K562 (cell line): ENCODE measurements at regions not wholly inside any gene's neighbourhood (a gene's known extent, or its start where the extent isn't known, plus 50 kb on each side); places are given as distances from the start of the nearest gene placed in this dataset.

Source experiments
- ATAC-seq: fragments of 200-7000 bp; cut with Tn5 transposase; 3 replicates; pipeline ENCODE4 v1.9.1; 2020; ENCODE audit warnings: moderate library complexity
- BruUV-seq: library from RNA; stranded (reverse); fragments of 400-500 nt; replicated peaks from 2 replicates; lab custom pipeline; 2021; lab: Mats Ljungman, UMichigan
- CTCF ChIA-PET: fragments of 300-600 bp; formaldehyde crosslinking; extraction: SDS; loops from one replicate; lab custom pipeline; 2021; ENCODE audit warnings: low intra/inter-chr PET ratio; lab: Yijun Ruan, JAX
- POLR2A ChIA-PET: fragments of 300-600, 350-650 bp; sonication (Branson Sonifier 250); formaldehyde crosslinking; extraction: SDS; loops from one replicate; lab custom pipeline; 2021; ENCODE audit warnings: antibody characterized with exemption, inconsistent platforms; lab: Yijun Ruan, JAX
- DNase-seq, 4 experiments: peaks; one replicate each; pipeline versions ENCODE4 v3.0.0 to v3.0.0-alpha.2; 2011 to 2018; ENCODE audit warnings: low spot score in 3 of 4, mixed read lengths in 3 of 4; ENCODE audit errors: extremely low read depth in 1 of 4
- FAIRE-seq: peaks from 2 replicates; lab custom pipeline; 2011; peaks lifted over from hg19 to GRCh38; lab: Jason Lieb, UNC
- H2AFZ ChIP-seq: 2 replicates; pipeline ENCODE4 v1.6.0; 2011; ENCODE audit warnings: low read depth, low read length, control low read depth, inconsistent platforms
- H3K27ac ChIP-seq: fragments of 200-600 bp; 3 replicates; pipeline ENCODE4 v1.8.0; 2011; ENCODE audit warnings: low read depth, mild to moderate bottlenecking, control low read depth, inconsistent platforms, low read length, moderate library complexity, mixed read lengths; ENCODE audit errors: extremely low read depth
- H3K27me3 ChIP-seq, 2 experiments: fragments of 300-600 bp in 1 of 2; 2 replicates in 1 of 2; 3 replicates in 1 of 2; pipeline versions ENCODE4 v1.6.0 to v1.8.0; 2011; ENCODE audit warnings: inconsistent platforms in 2 of 2, low read length in 2 of 2, mild to moderate bottlenecking in 1 of 2, mixed read lengths in 1 of 2, moderate library complexity in 1 of 2; ENCODE audit not compliant: control insufficient read depth in 2 of 2, insufficient read depth in 2 of 2
- H3K36me3 ChIP-seq: fragments of 300-600 bp; 3 replicates; pipeline ENCODE4 v1.8.0; 2011; ENCODE audit warnings: mild to moderate bottlenecking, low read length, inconsistent platforms; ENCODE audit not compliant: control insufficient read depth, insufficient read depth
- H3K4me1 ChIP-seq, 2 experiments: fragments of 200-600 bp in 1 of 2; replicated peaks in 1 of 2; 2 replicates in 1 of 2; 3 replicates in 1 of 2; pipeline versions ENCODE4 v1.5.1 to v1.8.0; 2011; ENCODE audit warnings: inconsistent platforms in 2 of 2, low read length in 2 of 2, mild to moderate bottlenecking in 1 of 2, mixed read lengths in 1 of 2, moderate library complexity in 1 of 2; ENCODE audit not compliant: control insufficient read depth in 2 of 2, insufficient read depth in 2 of 2
- H3K4me2 ChIP-seq: 2 replicates; pipeline ENCODE4 v1.6.1; 2011; ENCODE audit warnings: low read length, control low read depth, inconsistent platforms, mixed read lengths; ENCODE audit not compliant: insufficient read depth
- H3K4me3 ChIP-seq: fragments of 200-600 bp; sonication (generic), shearing (Covaris generic); 2 replicates; pipeline ENCODE4 v1.5.1; 2016; ENCODE audit warnings: control low read depth, inconsistent platforms
- H3K79me2 ChIP-seq: fragments of 200-600 bp; 3 replicates; pipeline ENCODE4 v1.8.0; 2011; ENCODE audit warnings: low read length, inconsistent platforms; ENCODE audit not compliant: control insufficient read depth, insufficient read depth
- H3K9ac ChIP-seq, 2 experiments: 2 replicates each; pipeline versions ENCODE4 v1.6.0 to v1.6.1; 2011; ENCODE audit warnings: low read depth in 2 of 2, low read length in 2 of 2, control low read depth in 1 of 2, inconsistent platforms in 1 of 2, mild to moderate bottlenecking in 1 of 2, mixed read lengths in 1 of 2; ENCODE audit not compliant: insufficient read depth in 1 of 2
- H3K9me1 ChIP-seq: one replicate; pipeline ENCODE4 v1.6.0; 2011; ENCODE audit warnings: inconsistent platforms, mild to moderate bottlenecking, low read length, moderate library complexity; ENCODE audit not compliant: control insufficient read depth, insufficient read depth
- H3K9me3 ChIP-seq: replicated peaks from 2 replicates; pipeline ENCODE4 v1.5.1; 2011; ENCODE audit warnings: low read depth, low read length, inconsistent platforms; ENCODE audit not compliant: control insufficient read depth, insufficient read depth
- H4K20me1 ChIP-seq: replicated peaks from 2 replicates; pipeline ENCODE4 v1.6.1; 2011; ENCODE audit warnings: low read length, inconsistent platforms, mixed read lengths; ENCODE audit not compliant: control insufficient read depth, insufficient read depth
- ARID1B ChIP-seq: fragments of 450-650 bp; IDR thresholded peaks from 2 replicates; pipeline ENCODE4 v1.6.1; 2016; ENCODE audit warnings: antibody characterized with exemption, mild to moderate bottlenecking, inconsistent platforms
- ATF7 ChIP-seq: fragments of 450-650 bp; IDR thresholded peaks from 2 replicates; pipeline ENCODE4 v1.7.1; 2014; ENCODE audit warnings: mild to moderate bottlenecking, moderate library complexity
- DMBX1 ChIP-seq: fragments of 250-450 bp; sonication (Bioruptor Pico); IDR thresholded peaks from 2 replicates; pipeline ENCODE4 v1.8.0; 2022; ENCODE audit warnings: inconsistent platforms, mild to moderate bottlenecking, moderate library complexity, borderline replicate concordance
- E4F1 ChIP-seq: fragments of 250-450 bp; sonication (Bioruptor Pico); IDR thresholded peaks from 2 replicates; pipeline ENCODE4 v1.5.0; 2021; ENCODE audit warnings: mild to moderate bottlenecking, borderline replicate concordance
- FOXK2 ChIP-seq, 2 experiments: fragments of 450-650 bp; IDR thresholded peaks in 1 of 2; conservative IDR thresholded peaks in 1 of 2; 2 replicates each; pipeline ENCODE4 v1.6.1; 2016; ENCODE audit warnings: low read depth in 2 of 2, mild to moderate bottlenecking in 1 of 2
- FOXO4 ChIP-seq: fragments of 450-650 bp; formaldehyde crosslinking; IDR thresholded peaks from 2 replicates; pipeline ENCODE4 v1.4.0; 2020; ENCODE audit warnings: mild to moderate bottlenecking, moderate library complexity
- GATAD2A ChIP-seq: fragments of 450-650 bp; IDR thresholded peaks from 2 replicates; pipeline ENCODE4 v1.6.1; 2017
- HES1 ChIP-seq: fragments of 450-650 bp; IDR thresholded peaks from 2 replicates; pipeline ENCODE4 v1.6.1; 2016; ENCODE audit warnings: low read depth, mild to moderate bottlenecking, moderate library complexity
- HSF4 ChIP-seq: fragments of 250-450 bp; sonication (Bioruptor Pico); IDR thresholded peaks from 2 replicates; pipeline ENCODE4 v2.1.2; 2022; ENCODE audit warnings: mild to moderate bottlenecking, moderate library complexity, borderline replicate concordance
- KAT2B ChIP-seq: IDR thresholded peaks from one replicate; pipeline ENCODE4 v1.6.1; 2012; ENCODE audit warnings: low read depth, mild to moderate bottlenecking, control low read depth, inconsistent platforms, low read length, moderate library complexity
- PHB ChIP-seq: fragments of 250-450 bp; sonication (Bioruptor Pico); IDR thresholded peaks from 2 replicates; pipeline ENCODE4 v1.5.0; 2021
- POLR3G ChIP-seq: IDR thresholded peaks from 2 replicates; pipeline ENCODE4 v1.6.1; 2011; ENCODE audit not compliant: insufficient read length, insufficient replicate concordance; ENCODE audit errors: extremely low read depth
- SREBF1 ChIP-seq: fragments of 150-350 bp; IDR thresholded peaks from 2 replicates; pipeline ENCODE4 v1.6.1; 2014; ENCODE audit warnings: antibody characterized with exemption, low read depth, low read length, borderline replicate concordance
- TRIM28 ChIP-seq: fragments of 450-650 bp; IDR thresholded peaks from 2 replicates; pipeline ENCODE4 v1.6.1; 2017
- U2AF2 ChIP-seq: fragments of 200-400 bp; formaldehyde crosslinking; optimal IDR thresholded peaks from 2 replicates; pipeline ENCODE3; 2017; ENCODE audit warnings: low read depth, mild to moderate bottlenecking, low read length
- ZFP36 ChIP-seq: fragments of 150-350 bp; IDR thresholded peaks from 2 replicates; pipeline ENCODE4 v1.6.1; 2018; ENCODE audit warnings: low read length, low read depth; ENCODE audit not compliant: partially characterized antibody
- ZNF12 ChIP-seq: sonication (generic); formaldehyde crosslinking; IDR thresholded peaks from 2 replicates; pipeline ENCODE4 v1.4.0; 2020; ENCODE audit warnings: mild to moderate bottlenecking, missing genetic modification reagents
- WGBS: fragments of 100-300 bp; shearing (Covaris generic); methylation state at CpG from one replicate; pipeline ENCODE4 v1.1.6; 2016; ENCODE audit warnings: low coverage, mixed read lengths; ENCODE audit not compliant: insufficient coverage; ENCODE audit errors: missing lambda C conversion rate; 5-methylcytosine and 5-hydroxymethylcytosine counted together
- in situ Hi-C: fragments of 300-500 bp; cut with MboI; formaldehyde crosslinking; loops from 4 replicates; pipeline ENCODE4 v1.15.0; 2018; ENCODE audit warnings: inconsistent platforms, mixed read lengths
- intact Hi-C: fragments of 100-400 bp; cut with micrococcal nuclease; formaldehyde crosslinking; loops from 2 replicates; pipeline ENCODE4 v1.14.2; 2022
- TF ChIP-seq, protein P1 (sequence below): sonication (generic); formaldehyde crosslinking; IDR thresholded peaks from 2 replicates; pipeline ENCODE4 v1.9.0; 2022; ENCODE audit warnings: mild to moderate bottlenecking, missing genetic modification reagents

- no TSS peak for BruUV-seq
- FAIRE-seq (no peak), DNase-seq (no peak), ATAC-seq (no peak)
- Histone ChIP-seq H3K27ac (no peak overlapping the region), H3K4me3 (no peak overlapping the region), H4K20me1 (peaks cover 2% of the 10 kb centered on the region; the same call in 1 of the 2 replicates), H3K9ac (no peak overlapping the region), H3K27me3 (peaks cover 34 to 81% of the 10 kb centered on the region in 2 experiments; a peak in 4 of 5 replicates), H3K79me2 (no peaks in the 10 kb centered on the region), H3K4me2 (no peak overlapping the region), H2AFZ (no peak overlapping the region), H3K9me3 (no peaks in the 10 kb centered on the region), H3K9me1 (peaks cover 5% of the 10 kb centered on the region), H3K4me1 (peaks cover 0 to 2% of the 10 kb centered on the region in 2 experiments; a peak in 1 of 5 replicates), H3K36me3 (no peaks in the 10 kb centered on the region)
- intact Hi-C loops (no loop called here), in situ Hi-C loops (no loop called here)
- CTCF ChIA-PET: no interaction called here
- TF ChIP-seq KAT2B (no peak), PHB (CRISPR knock-in tag) (no peak), ZFP36 (no peak), FOXK2 (conservative IDR thresholded peaks at IDR 0.05 in 1 of 2, IDR thresholded peaks at IDR 0.05 in 1 of 2; ENCODE audit: low read depth in 2 of 2) (no peak), HES1 (no peak), GATAD2A (no peak), TRIM28 (no peak), ZNF12 (CRISPR knock-in tag) (no peak), FOXO4 (CRISPR knock-in tag) (no peak), HSF4 (CRISPR knock-in tag) (no peak), SREBF1 (no peak), ARID1B (no peak), POLR3G (no peak), ATF7 (no peak), DMBX1 (no peak), U2AF2 (no peak), E4F1 (CRISPR knock-in tag) (no peak)
- TF ChIP-seq, protein P1, sequence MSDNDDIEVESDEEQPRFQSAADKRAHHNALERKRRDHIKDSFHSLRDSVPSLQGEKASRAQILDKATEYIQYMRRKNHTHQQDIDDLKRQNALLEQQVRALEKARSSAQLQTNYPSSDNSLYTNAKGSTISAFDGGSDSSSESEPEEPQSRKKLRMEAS (CRISPR knock-in tag): no peak
- under 1% methylated on average over 29 of the region's 30 CpGs for WGBS
- POLR2A ChIA-PET: no interaction called here
Observed at GRCh38 chr4:3683744-3684421, 82.3 kb upstream of the ADRA2C start.
